Loucy (cell line): ENCODE measurements at regions not wholly inside any gene's neighbourhood (a gene's known extent, or its start where the extent isn't known, plus 50 kb on each side); places are given as distances from the start of the nearest gene placed in this dataset.

Experiments used
- EZH2phosphoT487 ChIP-seq: fragments of 200-600 bp; IDR thresholded peaks from 2 replicates; pipeline ENCODE4 v1.6.1; 2018; ENCODE audit warnings: antibody characterized with exemption, mild to moderate bottlenecking, moderate library complexity, borderline replicate concordance
- TF ChIP-seq, protein P1 (sequence below): fragments of 200-600 bp; sonication (generic); conservative IDR thresholded peaks from 2 replicates; pipeline ENCODE4 v1.5.1; 2014; ENCODE audit warnings: mild to moderate bottlenecking, antibody characterized with exemption, low read length

DNA sequence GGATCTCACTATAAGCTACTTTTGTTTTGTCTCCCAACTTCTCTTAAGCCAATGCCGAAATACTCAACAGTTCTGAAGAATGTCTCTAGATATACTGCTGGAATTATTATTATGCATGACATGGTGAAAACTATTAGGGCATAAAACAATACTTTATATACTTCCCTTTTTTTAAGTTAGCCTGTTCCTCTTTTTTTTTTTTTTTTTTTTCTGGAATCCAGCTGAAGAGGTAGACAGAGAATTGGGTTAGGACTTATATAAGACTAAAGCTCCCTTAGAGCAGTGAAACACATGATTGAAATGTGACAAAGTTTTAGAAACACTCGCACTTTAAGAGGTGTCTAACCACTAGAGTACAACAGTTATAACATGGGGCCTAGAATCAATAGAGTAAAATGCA is 850.9 kb upstream of the PCDH9 start:
- TF ChIP-seq, protein P1, sequence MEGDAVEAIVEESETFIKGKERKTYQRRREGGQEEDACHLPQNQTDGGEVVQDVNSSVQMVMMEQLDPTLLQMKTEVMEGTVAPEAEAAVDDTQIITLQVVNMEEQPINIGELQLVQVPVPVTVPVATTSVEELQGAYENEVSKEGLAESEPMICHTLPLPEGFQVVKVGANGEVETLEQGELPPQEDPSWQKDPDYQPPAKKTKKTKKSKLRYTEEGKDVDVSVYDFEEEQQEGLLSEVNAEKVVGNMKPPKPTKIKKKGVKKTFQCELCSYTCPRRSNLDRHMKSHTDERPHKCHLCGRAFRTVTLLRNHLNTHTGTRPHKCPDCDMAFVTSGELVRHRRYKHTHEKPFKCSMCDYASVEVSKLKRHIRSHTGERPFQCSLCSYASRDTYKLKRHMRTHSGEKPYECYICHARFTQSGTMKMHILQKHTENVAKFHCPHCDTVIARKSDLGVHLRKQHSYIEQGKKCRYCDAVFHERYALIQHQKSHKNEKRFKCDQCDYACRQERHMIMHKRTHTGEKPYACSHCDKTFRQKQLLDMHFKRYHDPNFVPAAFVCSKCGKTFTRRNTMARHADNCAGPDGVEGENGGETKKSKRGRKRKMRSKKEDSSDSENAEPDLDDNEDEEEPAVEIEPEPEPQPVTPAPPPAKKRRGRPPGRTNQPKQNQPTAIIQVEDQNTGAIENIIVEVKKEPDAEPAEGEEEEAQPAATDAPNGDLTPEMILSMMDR = no peak
- TF ChIP-seq EZH2phosphoT487 = no peak
